HEK293T (cell line): ENCODE measurements at regions not wholly inside any gene's neighbourhood (a gene's known extent, or its start where the extent isn't known, plus 50 kb on each side); places are given as distances from the start of the nearest gene placed in this dataset.

Source experiments
- CTCF ChIA-PET: fragments of 350-600 bp; formaldehyde crosslinking; extraction: SDS; loops from one replicate; lab custom pipeline; 2021; ENCODE audit warnings: antibody characterized with exemption, inconsistent platforms; lab: Yijun Ruan, JAX
- POLR2A ChIA-PET: fragments of 350-600 bp; formaldehyde crosslinking; extraction: SDS; loops from one replicate; lab custom pipeline; 2020; ENCODE audit warnings: antibody characterized with exemption, inconsistent platforms; lab: Yijun Ruan, JAX
- DNase-seq: peaks from one replicate; pipeline ENCODE4 v3.0.0; 2012; ENCODE audit warnings: mixed read lengths; ENCODE audit errors: extremely low spot score
- ARNT ChIP-seq: fragments of 450-650 bp; IDR thresholded peaks from 2 replicates; pipeline ENCODE4 v1.6.1; 2017; ENCODE audit warnings: mild to moderate bottlenecking
- BHLHE40 ChIP-seq: fragments of 450-650 bp; IDR thresholded peaks from 2 replicates; pipeline ENCODE4 v1.6.1; 2016; ENCODE audit warnings: mild to moderate bottlenecking, moderate library complexity, borderline replicate concordance
- CTBP1 ChIP-seq: fragments of 450-650 bp; IDR thresholded peaks from 2 replicates; pipeline ENCODE4 v1.6.1; 2016; ENCODE audit warnings: borderline replicate concordance
- ELF4 ChIP-seq: fragments of 450-650 bp; IDR thresholded peaks from 2 replicates; pipeline ENCODE4 v1.6.1; 2017; ENCODE audit warnings: antibody characterized with exemption
- FOXA1 ChIP-seq: fragments of 450-650 bp; IDR thresholded peaks from 2 replicates; pipeline ENCODE4 v1.6.1; 2016; ENCODE audit warnings: mild to moderate bottlenecking
- FOXK2 ChIP-seq: fragments of 450-650 bp; IDR thresholded peaks from 2 replicates; pipeline ENCODE4 v1.6.1; 2016; ENCODE audit warnings: mild to moderate bottlenecking
- FOXM1 ChIP-seq: fragments of 450-650 bp; IDR thresholded peaks from 2 replicates; pipeline ENCODE4 v1.6.1; 2017; ENCODE audit warnings: mild to moderate bottlenecking, borderline replicate concordance
- HDGF ChIP-seq: fragments of 450-650 bp; IDR thresholded peaks from 2 replicates; pipeline ENCODE4 v1.6.1; 2017; ENCODE audit warnings: antibody characterized with exemption, borderline replicate concordance
- L3MBTL2 ChIP-seq: fragments of 450-650 bp; conservative IDR thresholded peaks from 2 replicates; pipeline ENCODE4 v1.6.1; 2016; ENCODE audit warnings: mild to moderate bottlenecking
- LEF1 ChIP-seq: fragments of 450-650 bp; IDR thresholded peaks from 2 replicates; pipeline ENCODE4 v1.6.1; 2017; ENCODE audit warnings: mild to moderate bottlenecking, borderline replicate concordance
- NFRKB ChIP-seq: fragments of 450-650 bp; IDR thresholded peaks from 2 replicates; pipeline ENCODE4 v1.6.1; 2016; ENCODE audit warnings: mild to moderate bottlenecking, moderate library complexity
- PKNOX1 ChIP-seq: fragments of 450-650 bp; IDR thresholded peaks from 2 replicates; pipeline ENCODE4 v1.6.1; 2016
- SP1 ChIP-seq: fragments of 450-650 bp; IDR thresholded peaks from 2 replicates; pipeline ENCODE4 v1.6.1; 2017
- SUZ12 ChIP-seq: fragments of 450-650 bp; IDR thresholded peaks from 2 replicates; pipeline ENCODE4 v1.6.1; 2016; ENCODE audit warnings: mild to moderate bottlenecking
- TARDBP ChIP-seq: fragments of 450-650 bp; IDR thresholded peaks from 2 replicates; pipeline ENCODE4 v1.6.1; 2016
- ZNF384 ChIP-seq: fragments of 450-650 bp; IDR thresholded peaks from 2 replicates; pipeline ENCODE4 v1.6.1; 2016

GRCh38 chr2:144132357-144132756 is 387.6 kb downstream of the ZEB2 start:
- no peak for DNase-seq
- ChIA-PET POLR2A (no interaction called here), CTCF (no interaction called here)
- TF ChIP-seq FOXK2 (no peak), LEF1 (no peak), NFRKB (no peak), SP1 (no peak), FOXM1 (no peak), CTBP1 (no peak), ELF4 (no peak), ZNF384 (no peak), SUZ12 (no peak), ARNT (no peak), PKNOX1 (no peak), TARDBP (no peak), BHLHE40 (no peak), FOXA1 (no peak), L3MBTL2 (no peak), HDGF (no peak)

- ChIA-PET POLR2A (no interaction called here), CTCF (no interaction called here)
- TF ChIP-seq NFRKB (no peak), ZNF384 (no peak), L3MBTL2 (no peak), TARDBP (no peak), HDGF (no peak), CTBP1 (no peak), ARNT (no peak), SP1 (no peak), FOXM1 (no peak), PKNOX1 (no peak), BHLHE40 (no peak), LEF1 (no peak), FOXK2 (no peak), FOXA1 (no peak), SUZ12 (no peak), ELF4 (no peak)
- DNase-seq = no peak
Measured at GRCh38 chr2:144131042-144131441, 388.9 kb downstream of the ZEB2 start.

GRCh38 chr2:144130551-144130950 is 389.4 kb downstream of the ZEB2 start:
- ChIA-PET POLR2A (no interaction called here), CTCF (no interaction called here)
- no peak for TF ChIP-seq SP1
- TF ChIP-seq LEF1 = no peak
- no peak for TF ChIP-seq TARDBP
- no peak for TF ChIP-seq NFRKB
- TF ChIP-seq PKNOX1 = no peak
- no peak for TF ChIP-seq ARNT
- TF ChIP-seq BHLHE40 = no peak
- TF ChIP-seq ELF4 = no peak
- TF ChIP-seq CTBP1 = no peak
- TF ChIP-seq FOXM1 = no peak
- no peak for TF ChIP-seq L3MBTL2
- no peak for TF ChIP-seq HDGF
- no peak for DNase-seq

GRCh38 chr2:144128130-144128746 is 391.7 kb downstream of the ZEB2 start:
- DNase-seq = no peak
- CTCF ChIA-PET = no interaction called here
- TF ChIP-seq CTBP1 = no peak
- TF ChIP-seq L3MBTL2 = no peak
- POLR2A ChIA-PET = no interaction called here

GRCh38 chr2:144127693-144128092 is 392.2 kb downstream of the ZEB2 start:
- POLR2A ChIA-PET = no interaction called here
- CTCF ChIA-PET = no interaction called here
- TF ChIP-seq SP1 (no peak), ELF4 (no peak), PKNOX1 (no peak), FOXK2 (no peak), NFRKB (no peak), CTBP1 (no peak), L3MBTL2 (no peak), BHLHE40 (no peak), HDGF (no peak), ARNT (no peak), FOXA1 (no peak), FOXM1 (no peak), LEF1 (no peak)
- DNase-seq = no peak

- CTCF ChIA-PET = interaction anchor here (0.6 kb wide), 1 partner anchor 409 kb away, joined by 3 read pairs; no protein-coding TSS in a partner anchor
- POLR2A ChIA-PET = no interaction called here
- no peak for DNase-seq
- TF ChIP-seq NFRKB (no peak), ZNF384 (no peak)
Measured at GRCh38 chr2:144126302-144126701, 393.6 kb downstream of the ZEB2 start.
